SW 1271 (cell line): ENCODE measurements at regions not wholly inside any gene's neighbourhood (a gene's known extent, or its start where the extent isn't known, plus 50 kb on each side); places are given as distances from the start of the nearest gene placed in this dataset.
"Not testable (repeated sequence)": the region's sequence is repeated elsewhere in the genome, so short reads cannot be mapped to it uniquely, and the experiment has no call there.

ENCODE experiments used
- DNase-seq, 2 experiments: peaks; one replicate each; lab custom pipeline; 2025; lab: John Stamatoyannopoulos, UW

GRCh38 chr20:29883514-29884219, 1373.8 kb upstream of the DEFB115 start:
- not testable (repeated sequence) for DNase-seq

- DNase-seq, result not testable (repeated sequence)
Observed at GRCh38 chr20:29884322-29884721, 1373.1 kb upstream of the DEFB115 start.

- DNase-seq, result not testable (repeated sequence)
Observed at GRCh38 chr20:29885282-29886185, 1371.9 kb upstream of the DEFB115 start.

- DNase-seq, result not testable (repeated sequence)
Observed at GRCh38 chr20:29891555-29891954, 1365.9 kb upstream of the DEFB115 start.
